ENCODE measurements at regions not wholly inside any gene's neighbourhood (a gene's known extent, or its start where the extent isn't known, plus 50 kb on each side); places are given as distances from the start of the nearest gene placed in this dataset.

- H3K4me3 Mint-ChIP-seq: no peak overlapping the region
- no peak overlapping the region for H3K9ac ChIP-seq
- no peak overlapping the region for H2AFZ ChIP-seq (replicated peaks)
- no peaks in the 10 kb centered on the region for H3K27me3 ChIP-seq
- H3K4me1 ChIP-seq: no peaks in the 10 kb centered on the region
- TF ChIP-seq EZH2 (IDR thresholded peaks at IDR 0.05) (no peak), CTCF (IDR thresholded peaks at IDR 0.05) (no peak), EZH2phosphoT487 (IDR thresholded peaks at IDR 0.05) (no peak)
- no peak overlapping the region for H3K4me2 ChIP-seq
- H4K20me1 ChIP-seq (ENCODE audit: low read depth): no peaks in the 10 kb centered on the region
- H3F3A ChIP-seq (ENCODE audit: low read depth): no peaks in the 10 kb centered on the region
- H3K79me2 ChIP-seq (ENCODE audit: low read depth): no peaks in the 10 kb centered on the region
- H3K27me3 Mint-ChIP-seq (ENCODE audit: insufficient read depth, low read depth): peaks cover 2% of the 10 kb centered on the region
- H3K4me3 ChIP-seq: no peak overlapping the region
- H3K36me3 ChIP-seq: no peaks in the 10 kb centered on the region
- no peak overlapping the region for H3K27ac Mint-ChIP-seq
- no peak for DNase-seq (ENCODE audit: low spot score)
- no peaks in the 10 kb centered on the region for H3K36me3 Mint-ChIP-seq
- H3K9me3 ChIP-seq (ENCODE audit: low read depth): no peaks in the 10 kb centered on the region
- peaks cover 17% of the 10 kb centered on the region for H3K4me1 Mint-ChIP-seq
- H3K9me3 Mint-ChIP-seq: peaks cover 4% of the 10 kb centered on the region
- H3K27ac ChIP-seq: no peak overlapping the region
Observed at GRCh38 chr10:7046615-7047014, 364.2 kb downstream of the SFMBT2 start.

GRCh38 chr10:7045891-7046599 lies 364.8 kb downstream of the SFMBT2 start:
- Histone ChIP-seq H3K27ac (no peak overlapping the region), H3K79me2 (ENCODE audit: low read depth) (no peaks in the 10 kb centered on the region), H3K36me3 (no peaks in the 10 kb centered on the region), H4K20me1 (ENCODE audit: low read depth) (no peaks in the 10 kb centered on the region), H3K27me3 (no peaks in the 10 kb centered on the region), H2AFZ (replicated peaks) (no peak overlapping the region), H3F3A (ENCODE audit: low read depth) (no peaks in the 10 kb centered on the region), H3K4me1 (no peaks in the 10 kb centered on the region), H3K4me2 (no peak overlapping the region), H3K9me3 (ENCODE audit: low read depth) (no peaks in the 10 kb centered on the region), H3K9ac (no peak overlapping the region), H3K4me3 (no peak overlapping the region)
- no peak for TF ChIP-seq EZH2phosphoT487 (IDR thresholded peaks at IDR 0.05)
- TF ChIP-seq EZH2 (IDR thresholded peaks at IDR 0.05): no peak
- no peak for TF ChIP-seq CTCF (IDR thresholded peaks at IDR 0.05)
- no peak for DNase-seq (ENCODE audit: low spot score)
- Mint-ChIP-seq H3K9me3 (peaks cover 4% of the 10 kb centered on the region), H3K27ac (no peak overlapping the region), H3K27me3 (ENCODE audit: insufficient read depth, low read depth) (peaks cover 2% of the 10 kb centered on the region), H3K4me3 (no peak overlapping the region), H3K4me1 (peaks cover 22% of the 10 kb centered on the region), H3K36me3 (no peaks in the 10 kb centered on the region)

DNA sequence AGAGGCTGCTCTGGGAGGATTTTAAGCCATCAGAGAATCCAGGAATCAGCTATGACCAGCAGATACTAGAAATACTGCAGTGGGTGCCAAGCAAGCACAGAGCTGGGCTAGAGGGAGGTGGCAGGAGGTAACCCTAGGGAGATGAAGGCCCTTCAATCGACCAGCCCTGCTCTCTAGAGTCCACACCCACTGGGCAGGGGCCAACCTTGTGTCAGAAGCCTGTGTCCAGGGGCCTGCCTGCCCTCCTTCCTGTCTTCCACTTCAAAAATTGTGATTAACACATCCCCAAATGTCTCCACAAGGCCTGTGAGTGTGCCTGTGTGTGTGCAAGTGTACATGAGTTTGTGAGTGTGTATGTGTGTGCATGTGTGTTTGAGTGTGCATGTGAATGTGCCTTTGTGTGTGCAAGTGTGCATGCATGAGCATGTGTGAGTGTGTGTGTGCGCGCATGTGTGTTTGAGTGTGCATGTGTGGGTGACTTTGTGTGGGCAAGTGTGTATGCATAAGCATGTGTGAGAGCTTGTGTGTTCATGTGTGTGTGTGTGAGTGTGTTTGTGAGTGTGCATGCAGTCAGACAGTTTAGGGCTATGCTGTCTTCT lies 367.7 kb downstream of the SFMBT2 start:
- TF ChIP-seq EZH2phosphoT487 (IDR thresholded peaks at IDR 0.05) (no peak), CTCF (IDR thresholded peaks at IDR 0.05) (no peak), EZH2 (IDR thresholded peaks at IDR 0.05) (no peak)
- no peaks in the 10 kb centered on the region for H4K20me1 ChIP-seq (ENCODE audit: low read depth)
- peak overlapping the region; percentile 55 for H3K27ac Mint-ChIP-seq
- DNase-seq (ENCODE audit: low spot score): no peak
- H3K9ac ChIP-seq: no peak overlapping the region
- no peaks in the 10 kb centered on the region for H3K36me3 ChIP-seq
- no peaks in the 10 kb centered on the region for H3K36me3 Mint-ChIP-seq
- no peak overlapping the region for H3K4me2 ChIP-seq
- H3K4me1 ChIP-seq: no peaks in the 10 kb centered on the region
- no peak overlapping the region for H3K4me3 Mint-ChIP-seq
- no peaks in the 10 kb centered on the region for H3K79me2 ChIP-seq (ENCODE audit: low read depth)
- no peak overlapping the region for H3K4me3 ChIP-seq
- H2AFZ ChIP-seq (replicated peaks): no peak overlapping the region
- no peaks in the 10 kb centered on the region for H3K27me3 ChIP-seq
- H3F3A ChIP-seq (ENCODE audit: low read depth): no peaks in the 10 kb centered on the region
- H3K9me3 ChIP-seq (ENCODE audit: low read depth): no peaks in the 10 kb centered on the region
- H3K4me1 Mint-ChIP-seq: peaks cover 22% of the 10 kb centered on the region
- peaks cover 2% of the 10 kb centered on the region for H3K27me3 Mint-ChIP-seq (ENCODE audit: insufficient read depth, low read depth)
- no peak overlapping the region for H3K27ac ChIP-seq
- H3K9me3 Mint-ChIP-seq: no peaks in the 10 kb centered on the region

Measured in neural progenitor cell (in vitro differentiated cells).